Activated naive CD8-positive, alpha-beta T cell treated with anti-CD3 and anti-CD28 coated beads for 36 hours (primary cell): ENCODE measurements at regions not wholly inside any gene's neighbourhood (a gene's known extent, or its start where the extent isn't known, plus 50 kb on each side); places are given as distances from the start of the nearest gene placed in this dataset.

Source experiments
- DNase-seq: peaks from one replicate; pipeline ENCODE4 v3.0.0; 2021
- H3K27ac Mint-ChIP-seq: one replicate; pipeline ENCODE4 v1.8.0; 2022; ENCODE audit warnings: mild to moderate bottlenecking, moderate library complexity, mixed read lengths
- H3K27me3 Mint-ChIP-seq: one replicate; pipeline ENCODE4 v1.8.0; 2022; ENCODE audit warnings: mild to moderate bottlenecking, mixed read lengths
- H3K36me3 Mint-ChIP-seq: one replicate; pipeline ENCODE4 v1.8.0; 2021; ENCODE audit warnings: mild to moderate bottlenecking, mixed read lengths
- H3K4me1 Mint-ChIP-seq: one replicate; pipeline ENCODE4 v1.8.0; 2021; ENCODE audit warnings: mixed read lengths
- H3K4me3 Mint-ChIP-seq: one replicate; pipeline ENCODE4 v1.8.0; 2022; ENCODE audit warnings: mild to moderate bottlenecking, moderate library complexity, mixed read lengths
- H3K9me3 Mint-ChIP-seq: one replicate; pipeline ENCODE4 v1.8.0; 2022; ENCODE audit warnings: mixed read lengths

DNA sequence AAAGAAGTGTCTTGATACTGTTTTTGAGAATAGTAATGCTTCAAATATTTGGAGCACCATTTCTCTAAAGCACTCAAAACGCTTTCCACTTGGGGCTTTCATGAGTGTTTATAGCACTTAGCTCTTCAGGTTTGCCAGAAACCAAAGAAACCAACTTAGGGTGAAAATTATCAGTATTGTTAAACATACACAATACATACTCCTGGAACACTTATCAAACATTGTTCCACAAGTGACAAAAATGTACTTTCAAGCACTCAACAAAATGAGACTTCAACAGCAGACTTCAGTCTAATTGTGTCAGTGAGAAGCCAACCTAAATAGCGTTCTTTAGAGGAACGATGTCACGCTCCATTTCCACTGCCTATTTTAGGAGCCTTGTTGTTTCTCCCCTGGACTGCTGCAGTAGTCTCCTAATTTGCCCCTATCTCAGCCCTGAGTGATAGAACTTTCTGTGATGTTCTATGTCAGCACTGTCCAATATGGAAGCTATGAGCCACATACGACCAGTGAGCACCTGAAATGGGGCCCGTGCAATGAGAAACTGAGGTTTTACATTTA lies 461.3 kb downstream of the KIF16B start:
- Mint-ChIP-seq H3K9me3 (no peaks in the 10 kb centered on the region), H3K36me3 (no peaks in the 10 kb centered on the region), H3K27me3 (no peaks in the 10 kb centered on the region), H3K4me3 (no peak overlapping the region), H3K4me1 (no peaks in the 10 kb centered on the region), H3K27ac (no peak overlapping the region)
- DNase-seq, result no peak

DNA sequence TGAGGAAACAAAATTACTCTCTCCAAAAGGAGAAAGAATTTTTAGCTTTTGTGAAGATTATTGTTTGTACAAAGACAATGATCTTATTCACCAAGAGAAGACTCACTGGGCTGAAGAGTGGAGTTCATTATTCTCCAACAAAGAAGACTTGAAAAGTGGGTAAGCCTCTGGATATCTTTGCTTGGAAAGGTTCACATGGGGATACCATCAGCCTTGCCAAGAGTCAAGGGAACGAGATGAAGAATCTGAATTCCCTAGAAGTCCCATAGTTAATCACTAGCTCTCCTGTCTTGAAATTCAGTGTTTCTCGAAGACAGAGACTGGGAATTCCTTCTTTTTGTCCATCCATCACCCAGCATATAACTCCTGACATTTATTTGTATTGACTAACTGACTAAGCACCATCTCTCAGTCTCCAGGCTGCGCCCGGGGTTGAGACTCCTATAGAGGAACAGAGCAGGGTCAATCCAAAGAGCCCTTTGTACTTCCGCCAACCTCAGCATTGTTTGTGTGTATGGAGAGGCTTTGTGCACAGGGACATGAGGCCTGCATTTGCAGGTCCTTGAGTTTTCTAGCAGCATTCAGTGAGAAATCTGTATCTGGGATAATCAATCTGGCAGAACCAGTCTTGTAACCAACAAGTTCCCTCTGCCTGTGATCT lies 461.9 kb downstream of the KIF16B start:
- no peaks in the 10 kb centered on the region for H3K4me1 Mint-ChIP-seq
- H3K9me3 Mint-ChIP-seq, result no peaks in the 10 kb centered on the region
- H3K4me3 Mint-ChIP-seq, result no peak overlapping the region
- DNase-seq, result no peak
- no peaks in the 10 kb centered on the region for H3K27me3 Mint-ChIP-seq
- no peaks in the 10 kb centered on the region for H3K36me3 Mint-ChIP-seq
- no peak overlapping the region for H3K27ac Mint-ChIP-seq

DNA sequence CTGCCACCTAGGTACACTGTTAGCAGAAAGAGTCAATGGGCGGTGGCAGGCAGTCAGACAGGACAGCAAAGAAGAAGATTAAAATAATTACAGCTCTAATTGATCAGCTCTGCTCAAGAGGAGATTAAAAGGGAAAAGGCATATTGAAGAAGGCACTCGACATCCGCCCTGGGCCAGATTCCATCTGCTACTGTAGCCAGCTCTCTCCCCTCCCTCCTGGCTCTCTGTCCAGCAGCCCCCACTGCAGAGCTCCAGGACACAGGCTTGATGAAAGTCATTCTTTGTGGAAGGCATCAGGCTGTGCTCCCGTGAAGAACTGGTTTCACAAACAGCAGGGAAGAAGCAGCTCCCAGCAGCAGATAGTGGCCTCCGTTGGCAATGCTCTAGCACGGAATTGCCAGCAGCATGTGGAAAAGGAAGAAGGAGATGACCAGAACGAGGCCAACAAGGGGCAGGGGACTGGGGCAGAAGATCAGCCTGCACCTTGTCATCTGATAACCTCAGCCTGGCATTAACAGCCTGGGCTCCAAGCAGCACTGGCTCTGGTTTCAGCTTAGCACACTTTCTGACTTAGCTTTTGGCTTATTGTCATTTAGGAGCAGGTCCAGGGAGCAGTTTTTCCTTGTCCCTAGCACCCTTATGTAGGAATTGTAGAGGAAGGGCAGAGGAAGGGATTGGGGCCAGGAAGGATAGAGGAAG lies 465.9 kb downstream of the KIF16B start:
- no peak for DNase-seq
- Mint-ChIP-seq H3K27me3 (no peaks in the 10 kb centered on the region), H3K4me3 (no peak overlapping the region), H3K4me1 (no peaks in the 10 kb centered on the region), H3K9me3 (no peaks in the 10 kb centered on the region), H3K27ac (no peak overlapping the region), H3K36me3 (no peaks in the 10 kb centered on the region)

DNA sequence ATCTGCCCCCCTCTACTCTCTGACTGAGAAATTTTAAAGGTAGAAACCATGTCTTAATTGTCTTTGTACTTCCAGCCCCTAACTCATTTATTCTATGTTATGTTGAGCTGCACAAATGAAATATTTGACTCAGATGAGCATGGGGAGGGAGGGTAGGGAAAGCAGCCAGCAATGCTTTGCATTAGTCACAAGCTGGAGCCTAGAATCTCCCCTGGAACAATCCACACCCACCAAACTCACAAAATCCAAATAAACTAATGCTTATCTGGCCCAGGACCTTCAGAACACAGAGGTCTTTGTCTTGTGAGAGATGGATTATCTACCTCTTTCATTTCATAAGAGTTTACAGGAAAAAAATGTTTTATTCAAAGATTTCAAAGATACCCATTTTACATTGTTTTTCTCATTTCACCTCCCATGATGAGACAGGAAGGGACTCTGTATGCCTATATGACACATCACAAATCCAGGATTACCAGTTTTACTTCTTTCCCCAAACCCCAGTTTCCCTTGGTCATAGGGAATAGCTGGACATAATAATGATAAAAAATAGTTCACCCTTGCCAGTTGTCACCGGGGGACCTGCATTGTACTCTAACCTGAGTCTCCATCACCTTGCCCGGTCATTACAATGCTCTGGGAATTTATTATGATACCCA lies 466.9 kb downstream of the KIF16B start:
- H3K4me3 Mint-ChIP-seq, result no peak overlapping the region
- no peaks in the 10 kb centered on the region for H3K9me3 Mint-ChIP-seq
- H3K27ac Mint-ChIP-seq, result no peak overlapping the region
- H3K36me3 Mint-ChIP-seq, result no peaks in the 10 kb centered on the region
- H3K27me3 Mint-ChIP-seq, result no peaks in the 10 kb centered on the region
- H3K4me1 Mint-ChIP-seq, result no peaks in the 10 kb centered on the region
- DNase-seq, result no peak

DNA sequence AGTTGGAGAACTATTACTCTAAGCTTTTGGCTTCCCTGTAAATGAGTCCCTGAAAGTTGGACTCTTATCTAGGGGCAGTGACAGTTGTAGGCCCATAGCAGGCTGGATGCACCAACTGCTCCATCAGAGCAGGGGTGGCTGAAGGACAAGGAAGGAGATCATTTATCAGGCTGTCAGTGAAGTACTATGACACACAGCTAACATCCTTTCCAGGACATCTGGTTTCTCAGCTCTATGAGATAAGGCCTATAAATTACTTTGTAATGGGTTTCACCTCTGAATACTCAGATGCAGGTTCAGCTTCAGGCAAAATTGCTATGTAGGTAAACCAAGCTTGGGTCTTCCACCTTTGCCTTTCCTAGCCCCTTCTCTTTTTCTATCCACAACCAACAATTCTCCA lies 468.5 kb downstream of the KIF16B start:
- H3K27ac Mint-ChIP-seq, result no peak overlapping the region

More for the DNA sequence above, 468.5 kb downstream of the KIF16B start:
- Mint-ChIP-seq H3K4me3 (no peak overlapping the region), H3K9me3 (no peaks in the 10 kb centered on the region), H3K27me3 (no peaks in the 10 kb centered on the region), H3K36me3 (no peaks in the 10 kb centered on the region), H3K4me1 (no peaks in the 10 kb centered on the region)
- DNase-seq, result no peak
